ENCODE measurements at regions not wholly inside any gene's neighbourhood (a gene's known extent, or its start where the extent isn't known, plus 50 kb on each side); places are given as distances from the start of the nearest gene placed in this dataset.

- H3K79me2 ChIP-seq (replicated peaks; ENCODE audit: insufficient read depth, low read length): no peaks in the 10 kb centered on the region
- H3K27me3 ChIP-seq (ENCODE audit: insufficient read depth, low read depth, low read length): no peaks in the 10 kb centered on the region
- H3K27ac ChIP-seq (ENCODE audit: low read length): no peak overlapping the region
- H3K4me3 ChIP-seq (ENCODE audit: low read length): no peak overlapping the region
- H3K4me2 ChIP-seq (ENCODE audit: low read length): no peak overlapping the region
- no peaks in the 10 kb centered on the region for H3K9me3 ChIP-seq (ENCODE audit: low read length)
- no peaks in the 10 kb centered on the region for H3F3A ChIP-seq (ENCODE audit: insufficient read depth, low read length, poor library complexity, severe bottlenecking)
- H3K36me3 ChIP-seq (ENCODE audit: insufficient read depth, low read length): no peaks in the 10 kb centered on the region
- no peaks in the 10 kb centered on the region for H4K20me1 ChIP-seq (ENCODE audit: insufficient read depth)
- TF ChIP-seq EP300 (conservative IDR thresholded peaks at IDR 0.05; ENCODE audit: poor library complexity, severe bottlenecking) (no peak), SMC3 (conservative IDR thresholded peaks at IDR 0.05; ENCODE audit: poor library complexity) (no peak), POLR2AphosphoS5 (IDR thresholded peaks at IDR 0.05) (no peak), TAF1 (IDR thresholded peaks at IDR 0.05; ENCODE audit: low read depth) (no peak), RAD21 (conservative IDR thresholded peaks at IDR 0.05) (no peak), MXI1 (conservative IDR thresholded peaks at IDR 0.05; ENCODE audit: poor library complexity, severe bottlenecking) (no peak), EZH2 (IDR thresholded peaks at IDR 0.05; ENCODE audit: borderline replicate concordance, insufficient read depth, low read length, poor library complexity, severe bottlenecking) (no peak)
- TF ChIP-seq, protein P1, sequence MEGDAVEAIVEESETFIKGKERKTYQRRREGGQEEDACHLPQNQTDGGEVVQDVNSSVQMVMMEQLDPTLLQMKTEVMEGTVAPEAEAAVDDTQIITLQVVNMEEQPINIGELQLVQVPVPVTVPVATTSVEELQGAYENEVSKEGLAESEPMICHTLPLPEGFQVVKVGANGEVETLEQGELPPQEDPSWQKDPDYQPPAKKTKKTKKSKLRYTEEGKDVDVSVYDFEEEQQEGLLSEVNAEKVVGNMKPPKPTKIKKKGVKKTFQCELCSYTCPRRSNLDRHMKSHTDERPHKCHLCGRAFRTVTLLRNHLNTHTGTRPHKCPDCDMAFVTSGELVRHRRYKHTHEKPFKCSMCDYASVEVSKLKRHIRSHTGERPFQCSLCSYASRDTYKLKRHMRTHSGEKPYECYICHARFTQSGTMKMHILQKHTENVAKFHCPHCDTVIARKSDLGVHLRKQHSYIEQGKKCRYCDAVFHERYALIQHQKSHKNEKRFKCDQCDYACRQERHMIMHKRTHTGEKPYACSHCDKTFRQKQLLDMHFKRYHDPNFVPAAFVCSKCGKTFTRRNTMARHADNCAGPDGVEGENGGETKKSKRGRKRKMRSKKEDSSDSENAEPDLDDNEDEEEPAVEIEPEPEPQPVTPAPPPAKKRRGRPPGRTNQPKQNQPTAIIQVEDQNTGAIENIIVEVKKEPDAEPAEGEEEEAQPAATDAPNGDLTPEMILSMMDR (IDR thresholded peaks at IDR 0.05; ENCODE audit: poor library complexity, severe bottlenecking): no peak
- TF ChIP-seq, protein P2, sequence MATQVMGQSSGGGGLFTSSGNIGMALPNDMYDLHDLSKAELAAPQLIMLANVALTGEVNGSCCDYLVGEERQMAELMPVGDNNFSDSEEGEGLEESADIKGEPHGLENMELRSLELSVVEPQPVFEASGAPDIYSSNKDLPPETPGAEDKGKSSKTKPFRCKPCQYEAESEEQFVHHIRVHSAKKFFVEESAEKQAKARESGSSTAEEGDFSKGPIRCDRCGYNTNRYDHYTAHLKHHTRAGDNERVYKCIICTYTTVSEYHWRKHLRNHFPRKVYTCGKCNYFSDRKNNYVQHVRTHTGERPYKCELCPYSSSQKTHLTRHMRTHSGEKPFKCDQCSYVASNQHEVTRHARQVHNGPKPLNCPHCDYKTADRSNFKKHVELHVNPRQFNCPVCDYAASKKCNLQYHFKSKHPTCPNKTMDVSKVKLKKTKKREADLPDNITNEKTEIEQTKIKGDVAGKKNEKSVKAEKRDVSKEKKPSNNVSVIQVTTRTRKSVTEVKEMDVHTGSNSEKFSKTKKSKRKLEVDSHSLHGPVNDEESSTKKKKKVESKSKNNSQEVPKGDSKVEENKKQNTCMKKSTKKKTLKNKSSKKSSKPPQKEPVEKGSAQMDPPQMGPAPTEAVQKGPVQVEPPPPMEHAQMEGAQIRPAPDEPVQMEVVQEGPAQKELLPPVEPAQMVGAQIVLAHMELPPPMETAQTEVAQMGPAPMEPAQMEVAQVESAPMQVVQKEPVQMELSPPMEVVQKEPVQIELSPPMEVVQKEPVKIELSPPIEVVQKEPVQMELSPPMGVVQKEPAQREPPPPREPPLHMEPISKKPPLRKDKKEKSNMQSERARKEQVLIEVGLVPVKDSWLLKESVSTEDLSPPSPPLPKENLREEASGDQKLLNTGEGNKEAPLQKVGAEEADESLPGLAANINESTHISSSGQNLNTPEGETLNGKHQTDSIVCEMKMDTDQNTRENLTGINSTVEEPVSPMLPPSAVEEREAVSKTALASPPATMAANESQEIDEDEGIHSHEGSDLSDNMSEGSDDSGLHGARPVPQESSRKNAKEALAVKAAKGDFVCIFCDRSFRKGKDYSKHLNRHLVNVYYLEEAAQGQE (IDR thresholded peaks at IDR 0.05; ENCODE audit: borderline replicate concordance): no peak
- H3K9ac ChIP-seq (ENCODE audit: low read length): no peak overlapping the region
- no peaks in the 10 kb centered on the region for H3K9me2 ChIP-seq (ENCODE audit: insufficient read depth, low read length)
- H2AFZ ChIP-seq (ENCODE audit: low read depth, low read length): no peak overlapping the region
Measured at GRCh38 chr12:128150961-128151360, 116.0 kb upstream of the TMEM132C start.

DNA sequence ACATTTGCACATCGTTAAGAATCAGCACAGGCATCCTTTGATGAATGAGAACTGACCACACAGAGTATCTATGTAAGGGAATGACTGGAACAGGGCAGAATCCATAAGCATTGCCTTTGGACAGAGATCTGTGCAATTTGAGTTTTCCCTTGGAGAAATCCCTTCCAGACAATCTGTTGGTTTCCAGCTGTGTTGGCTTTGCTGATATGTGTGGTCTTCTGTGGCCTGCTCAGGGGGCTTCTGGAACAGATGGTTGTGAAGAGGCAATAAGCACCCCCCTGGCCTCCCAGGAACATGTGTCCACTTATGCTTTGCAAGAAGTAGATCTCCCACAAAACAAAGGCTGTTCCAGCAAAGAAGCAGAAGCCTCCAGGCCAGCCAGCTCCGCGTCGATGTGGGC, 111.4 kb upstream of the TMEM132C start:
- no peak overlapping the region for H3K4me2 ChIP-seq (ENCODE audit: low read length)
- no peaks in the 10 kb centered on the region for H4K20me1 ChIP-seq (ENCODE audit: insufficient read depth)
- no peaks in the 10 kb centered on the region for H3K27me3 ChIP-seq (ENCODE audit: insufficient read depth, low read depth, low read length)
- no peaks in the 10 kb centered on the region for H3K79me2 ChIP-seq (replicated peaks; ENCODE audit: insufficient read depth, low read length)
- no peaks in the 10 kb centered on the region for H3F3A ChIP-seq (ENCODE audit: insufficient read depth, low read length, poor library complexity, severe bottlenecking)
- no peaks in the 10 kb centered on the region for H3K9me2 ChIP-seq (ENCODE audit: insufficient read depth, low read length)
- no peak overlapping the region for H3K9ac ChIP-seq (ENCODE audit: low read length)
- no peak overlapping the region for H2AFZ ChIP-seq (ENCODE audit: low read depth, low read length)
- H3K9me3 ChIP-seq (ENCODE audit: low read length): no peaks in the 10 kb centered on the region
- no peak overlapping the region for H3K27ac ChIP-seq (ENCODE audit: low read length)
- H3K36me3 ChIP-seq (ENCODE audit: insufficient read depth, low read length): no peaks in the 10 kb centered on the region
- TF ChIP-seq TAF1 (IDR thresholded peaks at IDR 0.05; ENCODE audit: low read depth): no peak
- no peak for TF ChIP-seq EP300 (conservative IDR thresholded peaks at IDR 0.05; ENCODE audit: poor library complexity, severe bottlenecking)
- TF ChIP-seq SMC3 (conservative IDR thresholded peaks at IDR 0.05; ENCODE audit: poor library complexity): no peak
- TF ChIP-seq, protein P2 (IDR thresholded peaks at IDR 0.05; ENCODE audit: borderline replicate concordance): no peak
- no peak for TF ChIP-seq RAD21 (conservative IDR thresholded peaks at IDR 0.05)
- no peak for TF ChIP-seq POLR2AphosphoS5 (IDR thresholded peaks at IDR 0.05)
- no peak overlapping the region for H3K4me3 ChIP-seq (ENCODE audit: low read length)
